ENCODE measurements at regions not wholly inside any gene's neighbourhood (a gene's known extent, or its start where the extent isn't known, plus 50 kb on each side); places are given as distances from the start of the nearest gene placed in this dataset.

DNA sequence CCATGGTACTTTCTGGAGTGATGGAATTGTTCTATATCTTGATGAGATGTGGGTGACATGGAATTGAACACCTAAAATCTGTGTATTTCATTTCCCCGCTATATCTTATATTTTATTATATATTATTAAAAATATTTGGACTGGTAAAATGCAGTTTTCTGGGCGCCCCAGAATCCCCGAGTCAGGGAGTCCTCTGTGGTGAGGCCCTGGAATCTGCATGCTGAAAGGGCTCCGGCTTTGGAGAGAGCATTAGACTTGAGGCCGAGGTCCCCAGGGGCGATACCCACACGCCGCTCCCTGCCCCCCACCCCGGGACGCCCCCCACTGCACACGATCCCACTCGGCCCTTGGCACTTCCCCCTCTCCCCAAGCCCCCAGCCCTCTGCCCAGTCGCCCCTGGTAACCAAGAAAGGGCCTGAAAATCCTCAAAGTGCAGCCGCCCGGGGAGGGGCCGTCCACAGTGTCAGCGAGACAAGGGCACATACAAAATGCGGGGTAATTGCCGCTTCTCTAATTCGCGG, 126.0 kb downstream of the ZFP36L2 start:
- no peak for TF ChIP-seq REST (IDR thresholded peaks at IDR 0.05; ENCODE audit: insufficient replicate concordance, low read depth)
- TF ChIP-seq, protein P1, sequence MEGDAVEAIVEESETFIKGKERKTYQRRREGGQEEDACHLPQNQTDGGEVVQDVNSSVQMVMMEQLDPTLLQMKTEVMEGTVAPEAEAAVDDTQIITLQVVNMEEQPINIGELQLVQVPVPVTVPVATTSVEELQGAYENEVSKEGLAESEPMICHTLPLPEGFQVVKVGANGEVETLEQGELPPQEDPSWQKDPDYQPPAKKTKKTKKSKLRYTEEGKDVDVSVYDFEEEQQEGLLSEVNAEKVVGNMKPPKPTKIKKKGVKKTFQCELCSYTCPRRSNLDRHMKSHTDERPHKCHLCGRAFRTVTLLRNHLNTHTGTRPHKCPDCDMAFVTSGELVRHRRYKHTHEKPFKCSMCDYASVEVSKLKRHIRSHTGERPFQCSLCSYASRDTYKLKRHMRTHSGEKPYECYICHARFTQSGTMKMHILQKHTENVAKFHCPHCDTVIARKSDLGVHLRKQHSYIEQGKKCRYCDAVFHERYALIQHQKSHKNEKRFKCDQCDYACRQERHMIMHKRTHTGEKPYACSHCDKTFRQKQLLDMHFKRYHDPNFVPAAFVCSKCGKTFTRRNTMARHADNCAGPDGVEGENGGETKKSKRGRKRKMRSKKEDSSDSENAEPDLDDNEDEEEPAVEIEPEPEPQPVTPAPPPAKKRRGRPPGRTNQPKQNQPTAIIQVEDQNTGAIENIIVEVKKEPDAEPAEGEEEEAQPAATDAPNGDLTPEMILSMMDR (IDR thresholded peaks at IDR 0.05; ENCODE audit: insufficient read depth, low read length): no peak
